WTC11 (cell line): ENCODE measurements at regions not wholly inside any gene's neighbourhood (a gene's known extent, or its start where the extent isn't known, plus 50 kb on each side); places are given as distances from the start of the nearest gene placed in this dataset.

Experiments used
- ATAC-seq: fragments of 200-7000 bp; cut with Tn5 transposase; 2 replicates; pipeline ENCODE4 v1.10.0; 2021; ENCODE audit warnings: mild to moderate bottlenecking, moderate library complexity
- CTCF ChIA-PET: fragments of 300-600 bp; sonication (Branson Sonifier 250); formaldehyde crosslinking; loops from one replicate; lab custom pipeline; 2021; ENCODE audit warnings: antibody characterized with exemption; lab: Charles Lee
- POLR2A ChIA-PET: fragments of 350-600 bp; sonication (Branson Sonifier 250); formaldehyde crosslinking; loops from one replicate; lab custom pipeline; 2021; ENCODE audit warnings: antibody characterized with exemption; lab: Charles Lee
- DNase-seq: peaks from one replicate; pipeline ENCODE4 v3.0.0; 2021; ENCODE audit warnings: low spot score
- H3K27ac Mint-ChIP-seq: 2 replicates; pipeline ENCODE4 v1.8.0; 2021; ENCODE audit warnings: mixed read lengths
- H3K27me3 Mint-ChIP-seq: 2 replicates; pipeline ENCODE4 v1.8.0; 2021; ENCODE audit warnings: low read depth, mild to moderate bottlenecking, moderate library complexity, mixed read lengths
- H3K36me3 Mint-ChIP-seq: 2 replicates; pipeline ENCODE4 v1.8.0; 2021; ENCODE audit warnings: mixed read lengths
- H3K4me1 Mint-ChIP-seq: 2 replicates; pipeline ENCODE4 v1.8.0; 2022; ENCODE audit warnings: mixed read lengths
- H3K4me3 Mint-ChIP-seq: 2 replicates; pipeline ENCODE4 v1.8.0; 2021; ENCODE audit warnings: mild to moderate bottlenecking, moderate library complexity, mixed read lengths
- H3K9me3 Mint-ChIP-seq: 2 replicates; pipeline ENCODE4 v1.8.0; 2021; ENCODE audit warnings: mixed read lengths
- ARID4B ChIP-seq: sonication (generic); formaldehyde crosslinking; IDR thresholded peaks from 2 replicates; pipeline ENCODE4 v1.8.0; 2023; ENCODE audit warnings: missing genetic modification reagents, mild to moderate bottlenecking, borderline replicate concordance
- ATF1 ChIP-seq: sonication (generic); formaldehyde crosslinking; IDR thresholded peaks from 2 replicates; pipeline ENCODE4 v1.8.1; 2023; ENCODE audit warnings: mild to moderate bottlenecking, moderate library complexity, missing genetic modification reagents
- ATF2 ChIP-seq: sonication (generic); formaldehyde crosslinking; IDR thresholded peaks from 2 replicates; pipeline ENCODE4 v1.8.1; 2022; ENCODE audit warnings: low read depth, missing genetic modification reagents, borderline replicate concordance
- ERG ChIP-seq: fragments of 250-450 bp; sonication (Bioruptor Pico); IDR thresholded peaks from 2 replicates; pipeline ENCODE4 v1.8.0; 2021; ENCODE audit warnings: mild to moderate bottlenecking
- ETV6 ChIP-seq: sonication (generic); formaldehyde crosslinking; IDR thresholded peaks from 2 replicates; pipeline ENCODE4 v1.8.1; 2022; ENCODE audit warnings: mild to moderate bottlenecking, missing genetic modification reagents
- FOXP4 ChIP-seq: sonication (generic); formaldehyde crosslinking; IDR thresholded peaks from 2 replicates; pipeline ENCODE4 v1.8.0; 2022; ENCODE audit warnings: mild to moderate bottlenecking, missing genetic modification reagents
- HMGXB4 ChIP-seq: sonication (generic); formaldehyde crosslinking; IDR thresholded peaks from 2 replicates; pipeline ENCODE4 v1.8.1; 2023; ENCODE audit warnings: mild to moderate bottlenecking, moderate library complexity, missing genetic modification reagents
- JAZF1 ChIP-seq: fragments of 250-450 bp; sonication (Bioruptor Pico); IDR thresholded peaks from 2 replicates; pipeline ENCODE4 v1.9.0; 2021; ENCODE audit warnings: moderate library complexity, mild to moderate bottlenecking, inconsistent platforms
- MAX ChIP-seq: sonication (generic); formaldehyde crosslinking; IDR thresholded peaks from 2 replicates; pipeline ENCODE4 v1.8.0; 2022; ENCODE audit warnings: mild to moderate bottlenecking, missing genetic modification reagents
- MYBL2 ChIP-seq: sonication (generic); formaldehyde crosslinking; IDR thresholded peaks from 2 replicates; pipeline ENCODE4 v1.8.1; 2023; ENCODE audit warnings: mild to moderate bottlenecking, moderate library complexity, missing genetic modification reagents
- NFE2L1 ChIP-seq: sonication (generic); formaldehyde crosslinking; IDR thresholded peaks from 2 replicates; pipeline ENCODE4 v1.8.1; 2023; ENCODE audit warnings: missing genetic modification reagents
- NR3C1 ChIP-seq: sonication (generic); formaldehyde crosslinking; conservative IDR thresholded peaks from 2 replicates; pipeline ENCODE4 v1.8.1; 2023; ENCODE audit warnings: low read depth, mild to moderate bottlenecking, missing genetic modification reagents
- TEAD1 ChIP-seq: sonication (generic); formaldehyde crosslinking; IDR thresholded peaks from 2 replicates; pipeline ENCODE4 v1.8.0; 2022; ENCODE audit warnings: mild to moderate bottlenecking, missing genetic modification reagents
- ZNF219 ChIP-seq: sonication (generic); formaldehyde crosslinking; IDR thresholded peaks from 2 replicates; pipeline ENCODE4 v1.8.0; 2023; ENCODE audit warnings: missing genetic modification reagents, mild to moderate bottlenecking, borderline replicate concordance
- ZNF232 ChIP-seq: sonication (generic); formaldehyde crosslinking; IDR thresholded peaks from 2 replicates; pipeline ENCODE4 v1.8.0; 2022; ENCODE audit warnings: mild to moderate bottlenecking, missing genetic modification reagents
- ZNF416 ChIP-seq: fragments of 250-450 bp; sonication (Bioruptor Pico); IDR thresholded peaks from 2 replicates; pipeline ENCODE4 v1.9.0; 2021; ENCODE audit warnings: mild to moderate bottlenecking, inconsistent platforms
- ZNF671 ChIP-seq: fragments of 250-450 bp; sonication (Bioruptor Pico); IDR thresholded peaks from 2 replicates; pipeline ENCODE4 v1.8.0; 2021; ENCODE audit warnings: mild to moderate bottlenecking

GRCh38 chr11:8834379-8834778, 76.6 kb upstream of the AKIP1 start:
- CTCF ChIA-PET = interaction anchor here (1.0 to 2.2 kb wide), 7 partner anchors 8 to 587 kb away, joined by 3 to 11 read pairs (median 5); no protein-coding TSS in a partner anchor

More at GRCh38 chr11:8834379-8834778, 76.6 kb upstream of the AKIP1 start:
- POLR2A ChIA-PET = interaction anchor here (0.8 to 1.1 kb wide), 2 partner anchors 36 to 146 kb away, joined by 3 to 5 read pairs; no protein-coding TSS in a partner anchor
- ATAC-seq = peak; percentile 43
- no peak for DNase-seq
- Mint-ChIP-seq H3K4me3 (no peak overlapping the region), H3K9me3 (no peaks in the 10 kb centered on the region), H3K4me1 (peaks cover 35% of the 10 kb centered on the region), H3K36me3 (no peaks in the 10 kb centered on the region), H3K27ac (peak overlapping the region; percentile 26), H3K27me3 (no peaks in the 10 kb centered on the region)
- TF ChIP-seq ZNF219 (no peak), FOXP4 (CRISPR knock-in tag) (no peak), ZNF232 (CRISPR knock-in tag) (no peak), ZNF416 (no peak), HMGXB4 (no peak), ARID4B (no peak), TEAD1 (CRISPR knock-in tag) (no peak), MYBL2 (CRISPR knock-in tag) (no peak), NR3C1 (no peak), NFE2L1 (CRISPR knock-in tag) (no peak), MAX (CRISPR knock-in tag) (no peak), ETV6 (CRISPR knock-in tag) (no peak), ZNF671 (CRISPR knock-in tag) (no peak), ERG (CRISPR knock-in tag) (no peak), ATF2 (CRISPR knock-in tag) (no peak), ATF1 (CRISPR knock-in tag) (no peak), JAZF1 (CRISPR knock-in tag) (no peak)
